ENCODE measurements at regions not wholly inside any gene's neighbourhood (a gene's known extent, or its start where the extent isn't known, plus 50 kb on each side); places are given as distances from the start of the nearest gene placed in this dataset.
"Not testable (repeated sequence)": the region's sequence is repeated elsewhere in the genome, so short reads cannot be mapped to it uniquely, and the experiment has no call there.

DNA sequence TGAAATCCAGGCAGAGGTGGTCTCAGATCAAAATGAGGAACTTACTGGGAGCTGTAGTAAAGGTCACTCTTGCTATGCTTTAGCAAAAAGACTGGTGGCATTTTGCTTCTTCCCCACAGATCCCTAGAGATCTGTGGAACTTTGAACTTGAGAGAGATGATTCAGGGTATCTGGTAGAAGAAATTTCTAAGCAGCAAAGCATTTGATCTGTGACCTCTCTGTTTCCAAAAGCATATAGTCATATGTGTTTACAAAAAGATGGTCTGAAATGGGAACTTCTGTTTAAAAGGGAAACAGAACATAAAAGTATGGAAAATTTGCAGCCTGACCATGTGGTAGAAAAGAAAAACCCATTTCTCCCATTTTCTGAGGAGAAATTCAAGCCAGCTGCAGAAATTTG, 196.2 kb upstream of the PDZRN3 start:
- H3K79me2 ChIP-seq (ENCODE audit: control insufficient read depth, insufficient read depth, low read length); POLR2A ChIA-PET; ATAC-seq; RAD21 ChIA-PET (ENCODE audit: unreplicated experiment); SMC1A ChIA-PET (ENCODE audit: uncharacterized antibody, unreplicated experiment); H3K27ac ChIP-seq (ENCODE audit: control insufficient read depth, insufficient read depth); intact Hi-C loops (cut with micrococcal nuclease; ENCODE audit: unreplicated experiment); H3K4me1 ChIP-seq (ENCODE audit: control insufficient read depth, insufficient read depth, low read length); H3K27me3 ChIP-seq (replicated peaks in 1 of 2; ENCODE audit: control insufficient read depth in 2 of 2, insufficient read depth in 2 of 2, low read length in 1 of 2); CTCF ChIA-PET; H3K4me2 ChIP-seq (ENCODE audit: control insufficient read depth, insufficient read depth); BruUV-seq (replicated peaks); H4K20me1 ChIP-seq (ENCODE audit: control insufficient read depth, insufficient read depth); H3K36me3 ChIP-seq (ENCODE audit: control insufficient read depth in 2 of 2, insufficient read depth in 2 of 2, low read length in 1 of 2); H2AFZ ChIP-seq (ENCODE audit: control insufficient read depth, low read depth, low read length); H3K9ac ChIP-seq (ENCODE audit: control insufficient read depth, insufficient read depth, low read length); in situ Hi-C loops (cut with MboI); H3K4me3 ChIP-seq; FAIRE-seq; DNase-seq (ENCODE audit: low read depth, low spot score); H3K9me3 ChIP-seq (replicated peaks; ENCODE audit: control insufficient read depth, insufficient read depth, low read length): not testable (repeated sequence)

DNA sequence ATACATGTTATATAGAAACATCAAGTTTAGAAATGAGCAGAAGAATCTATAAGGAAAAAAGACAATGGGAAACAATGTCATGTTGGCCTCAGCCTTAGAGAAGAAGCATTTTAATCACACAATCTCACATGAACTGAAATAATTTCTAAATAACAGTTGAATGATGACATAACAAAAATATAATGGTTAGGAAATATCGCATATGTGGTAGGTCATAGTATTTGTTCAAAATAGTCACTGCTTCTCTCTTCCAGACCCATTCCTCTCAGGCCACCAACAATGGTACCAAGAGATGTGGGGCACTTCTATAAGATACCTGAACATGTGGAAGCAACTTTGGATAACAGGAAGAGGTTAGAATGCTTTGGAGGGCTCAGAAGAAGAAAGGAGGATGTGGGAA, 195.7 kb upstream of the PDZRN3 start:
- Histone ChIP-seq H3K4me3 (no peak overlapping the region), H3K79me2 (ENCODE audit: control insufficient read depth, insufficient read depth, low read length) (no peaks in the 10 kb centered on the region), H3K9ac (ENCODE audit: control insufficient read depth, insufficient read depth, low read length) (no peak overlapping the region), H2AFZ (ENCODE audit: control insufficient read depth, low read depth, low read length) (no peak overlapping the region), H3K36me3 (ENCODE audit: control insufficient read depth in 2 of 2, insufficient read depth in 2 of 2, low read length in 1 of 2) (no peaks in the 10 kb centered on the region), H3K4me2 (ENCODE audit: control insufficient read depth, insufficient read depth) (no peak overlapping the region), H3K27ac (ENCODE audit: control insufficient read depth, insufficient read depth) (no peak overlapping the region), H4K20me1 (ENCODE audit: control insufficient read depth, insufficient read depth) (no peaks in the 10 kb centered on the region), H3K4me1 (ENCODE audit: control insufficient read depth, insufficient read depth, low read length) (no peaks in the 10 kb centered on the region), H3K27me3 (replicated peaks in 1 of 2; ENCODE audit: control insufficient read depth in 2 of 2, insufficient read depth in 2 of 2, low read length in 1 of 2) (no peaks in the 10 kb centered on the region), H3K9me3 (replicated peaks; ENCODE audit: control insufficient read depth, insufficient read depth, low read length) (no peaks in the 10 kb centered on the region)
- ChIA-PET CTCF (no interaction called here), SMC1A (ENCODE audit: uncharacterized antibody, unreplicated experiment) (no interaction called here), RAD21 (ENCODE audit: unreplicated experiment) (no interaction called here), POLR2A (no interaction called here)
- no TSS peak for BruUV-seq (replicated peaks)
- intact Hi-C loops (cut with micrococcal nuclease; ENCODE audit: unreplicated experiment) = no loop called here
- FAIRE-seq = no peak
- in situ Hi-C loops (cut with MboI) = no loop called here
- DNase-seq (ENCODE audit: low read depth, low spot score) = no peak
- ATAC-seq = no peak
- WGBS (ENCODE audit: insufficient coverage, insufficient replicate concordance, low lambda C conversion rate, missing lambda C conversion rate) = 92% methylated on average over 1 of the region's 1 CpG
- TF ChIP-seq, protein P1, sequence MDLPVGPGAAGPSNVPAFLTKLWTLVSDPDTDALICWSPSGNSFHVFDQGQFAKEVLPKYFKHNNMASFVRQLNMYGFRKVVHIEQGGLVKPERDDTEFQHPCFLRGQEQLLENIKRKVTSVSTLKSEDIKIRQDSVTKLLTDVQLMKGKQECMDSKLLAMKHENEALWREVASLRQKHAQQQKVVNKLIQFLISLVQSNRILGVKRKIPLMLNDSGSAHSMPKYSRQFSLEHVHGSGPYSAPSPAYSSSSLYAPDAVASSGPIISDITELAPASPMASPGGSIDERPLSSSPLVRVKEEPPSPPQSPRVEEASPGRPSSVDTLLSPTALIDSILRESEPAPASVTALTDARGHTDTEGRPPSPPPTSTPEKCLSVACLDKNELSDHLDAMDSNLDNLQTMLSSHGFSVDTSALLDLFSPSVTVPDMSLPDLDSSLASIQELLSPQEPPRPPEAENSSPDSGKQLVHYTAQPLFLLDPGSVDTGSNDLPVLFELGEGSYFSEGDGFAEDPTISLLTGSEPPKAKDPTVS (IDR thresholded peaks at IDR 0.05; ENCODE audit: low read depth, low read length) = no peak
- TF ChIP-seq, protein P2, sequence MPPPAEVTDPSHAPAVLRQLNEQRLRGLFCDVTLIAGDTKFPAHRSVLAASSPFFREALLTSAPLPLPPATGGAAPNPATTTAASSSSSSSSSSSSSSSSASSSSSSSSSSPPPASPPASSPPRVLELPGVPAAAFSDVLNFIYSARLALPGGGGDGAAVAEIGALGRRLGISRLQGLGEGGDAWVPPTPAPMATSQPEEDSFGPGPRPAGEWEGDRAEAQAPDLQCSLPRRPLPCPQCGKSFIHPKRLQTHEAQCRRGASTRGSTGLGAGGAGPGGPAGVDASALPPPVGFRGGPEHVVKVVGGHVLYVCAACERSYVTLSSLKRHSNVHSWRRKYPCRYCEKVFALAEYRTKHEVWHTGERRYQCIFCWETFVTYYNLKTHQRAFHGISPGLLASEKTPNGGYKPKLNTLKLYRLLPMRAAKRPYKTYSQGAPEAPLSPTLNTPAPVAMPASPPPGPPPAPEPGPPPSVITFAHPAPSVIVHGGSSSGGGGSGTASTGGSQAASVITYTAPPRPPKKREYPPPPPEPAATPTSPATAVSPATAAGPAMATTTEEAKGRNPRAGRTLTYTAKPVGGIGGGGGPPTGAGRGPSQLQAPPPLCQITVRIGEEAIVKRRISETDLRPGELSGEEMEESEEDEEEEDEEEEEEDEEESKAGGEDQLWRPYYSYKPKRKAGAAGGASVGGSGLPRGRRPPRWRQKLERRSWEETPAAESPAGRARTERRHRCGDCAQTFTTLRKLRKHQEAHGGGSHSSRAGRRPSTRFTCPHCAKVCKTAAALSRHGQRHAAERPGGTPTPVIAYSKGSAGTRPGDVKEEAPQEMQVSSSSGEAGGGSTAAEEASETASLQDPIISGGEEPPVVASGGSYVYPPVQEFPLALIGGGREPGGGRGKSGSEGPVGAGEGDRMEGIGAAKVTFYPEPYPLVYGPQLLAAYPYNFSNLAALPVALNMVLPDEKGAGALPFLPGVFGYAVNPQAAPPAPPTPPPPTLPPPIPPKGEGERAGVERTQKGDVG (CRISPR knock-in tag; IDR thresholded peaks at IDR 0.05) = no peak
- TF ChIP-seq PML (IDR thresholded peaks at IDR 0.05; ENCODE audit: low read length) (no peak), NFYA (IDR thresholded peaks at IDR 0.05; ENCODE audit: borderline replicate concordance, low read depth, low read length) (no peak), SIX5 (IDR thresholded peaks at IDR 0.05; ENCODE audit: low read depth, low read length, severe bottlenecking) (no peak), CHD1 (IDR thresholded peaks at IDR 0.05; ENCODE audit: low read depth, low read length) (no peak), IKZF1 (conservative IDR thresholded peaks at IDR 0.05) (no peak), NR2F1 (conservative IDR thresholded peaks at IDR 0.05) (no peak), RELA (IDR thresholded peaks at IDR 0.05; ENCODE audit: borderline replicate concordance, partially characterized antibody) (no peak)
- TF ChIP-seq, protein P3, sequence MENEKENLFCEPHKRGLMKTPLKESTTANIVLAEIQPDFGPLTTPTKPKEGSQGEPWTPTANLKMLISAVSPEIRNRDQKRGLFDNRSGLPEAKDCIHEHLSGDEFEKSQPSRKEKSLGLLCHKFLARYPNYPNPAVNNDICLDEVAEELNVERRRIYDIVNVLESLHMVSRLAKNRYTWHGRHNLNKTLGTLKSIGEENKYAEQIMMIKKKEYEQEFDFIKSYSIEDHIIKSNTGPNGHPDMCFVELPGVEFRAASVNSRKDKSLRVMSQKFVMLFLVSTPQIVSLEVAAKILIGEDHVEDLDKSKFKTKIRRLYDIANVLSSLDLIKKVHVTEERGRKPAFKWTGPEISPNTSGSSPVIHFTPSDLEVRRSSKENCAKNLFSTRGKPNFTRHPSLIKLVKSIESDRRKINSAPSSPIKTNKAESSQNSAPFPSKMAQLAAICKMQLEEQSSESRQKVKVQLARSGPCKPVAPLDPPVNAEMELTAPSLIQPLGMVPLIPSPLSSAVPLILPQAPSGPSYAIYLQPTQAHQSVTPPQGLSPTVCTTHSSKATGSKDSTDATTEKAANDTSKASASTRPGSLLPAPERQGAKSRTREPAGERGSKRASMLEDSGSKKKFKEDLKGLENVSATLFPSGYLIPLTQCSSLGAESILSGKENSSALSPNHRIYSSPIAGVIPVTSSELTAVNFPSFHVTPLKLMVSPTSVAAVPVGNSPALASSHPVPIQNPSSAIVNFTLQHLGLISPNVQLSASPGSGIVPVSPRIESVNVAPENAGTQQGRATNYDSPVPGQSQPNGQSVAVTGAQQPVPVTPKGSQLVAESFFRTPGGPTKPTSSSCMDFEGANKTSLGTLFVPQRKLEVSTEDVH (IDR thresholded peaks at IDR 0.05; ENCODE audit: low read depth, partially characterized antibody) = no peak

Measured in GM12878 (cell line).